ENCODE measurements at regions not wholly inside any gene's neighbourhood (a gene's known extent, or its start where the extent isn't known, plus 50 kb on each side); places are given as distances from the start of the nearest gene placed in this dataset.

DNA sequence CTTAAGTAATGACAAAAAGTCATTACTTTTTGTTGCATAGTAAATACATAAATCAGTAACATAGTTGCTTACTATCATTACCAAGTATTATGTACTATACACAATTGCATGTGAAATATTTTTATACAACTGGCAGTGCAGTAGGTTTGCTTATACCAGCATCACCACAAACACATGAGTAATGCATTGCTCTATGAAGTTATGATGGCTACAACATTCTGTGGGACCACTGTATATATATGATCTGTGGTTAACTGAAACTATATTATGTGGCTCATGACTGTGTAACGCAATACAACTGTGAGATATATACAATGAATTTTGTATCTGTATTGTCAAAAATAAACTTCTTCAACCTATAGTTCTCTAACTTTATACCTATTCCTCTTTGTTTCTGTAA lies 113.7 kb upstream of the RBMS3 start:
- H4K20me1 ChIP-seq (ENCODE audit: insufficient read depth) = no peaks in the 10 kb centered on the region
- H3K4me3 ChIP-seq (IDR thresholded peaks at IDR 0.05; ENCODE audit: insufficient read depth, low read depth, low read length) = no peak overlapping the region
- H3K4me2 ChIP-seq = no peak overlapping the region
- H2AFZ ChIP-seq (ENCODE audit: low read depth) = no peak overlapping the region
- no peaks in the 10 kb centered on the region for H3K27me3 ChIP-seq (ENCODE audit: insufficient read depth, low read depth)
- H3K27ac ChIP-seq = no peak overlapping the region
- H3K79me2 ChIP-seq (ENCODE audit: insufficient read depth, low read depth) = no peaks in the 10 kb centered on the region
- H3K4me1 ChIP-seq (ENCODE audit: low read depth, poor library complexity, severe bottlenecking) = no peaks in the 10 kb centered on the region
- TF ChIP-seq, protein P1, sequence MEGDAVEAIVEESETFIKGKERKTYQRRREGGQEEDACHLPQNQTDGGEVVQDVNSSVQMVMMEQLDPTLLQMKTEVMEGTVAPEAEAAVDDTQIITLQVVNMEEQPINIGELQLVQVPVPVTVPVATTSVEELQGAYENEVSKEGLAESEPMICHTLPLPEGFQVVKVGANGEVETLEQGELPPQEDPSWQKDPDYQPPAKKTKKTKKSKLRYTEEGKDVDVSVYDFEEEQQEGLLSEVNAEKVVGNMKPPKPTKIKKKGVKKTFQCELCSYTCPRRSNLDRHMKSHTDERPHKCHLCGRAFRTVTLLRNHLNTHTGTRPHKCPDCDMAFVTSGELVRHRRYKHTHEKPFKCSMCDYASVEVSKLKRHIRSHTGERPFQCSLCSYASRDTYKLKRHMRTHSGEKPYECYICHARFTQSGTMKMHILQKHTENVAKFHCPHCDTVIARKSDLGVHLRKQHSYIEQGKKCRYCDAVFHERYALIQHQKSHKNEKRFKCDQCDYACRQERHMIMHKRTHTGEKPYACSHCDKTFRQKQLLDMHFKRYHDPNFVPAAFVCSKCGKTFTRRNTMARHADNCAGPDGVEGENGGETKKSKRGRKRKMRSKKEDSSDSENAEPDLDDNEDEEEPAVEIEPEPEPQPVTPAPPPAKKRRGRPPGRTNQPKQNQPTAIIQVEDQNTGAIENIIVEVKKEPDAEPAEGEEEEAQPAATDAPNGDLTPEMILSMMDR (conservative IDR thresholded peaks at IDR 0.05; ENCODE audit: low read depth, low read length) = no peak
- H3K9ac ChIP-seq = no peak overlapping the region
- no peaks in the 10 kb centered on the region for H3K36me3 ChIP-seq (ENCODE audit: insufficient read depth)

DNA sequence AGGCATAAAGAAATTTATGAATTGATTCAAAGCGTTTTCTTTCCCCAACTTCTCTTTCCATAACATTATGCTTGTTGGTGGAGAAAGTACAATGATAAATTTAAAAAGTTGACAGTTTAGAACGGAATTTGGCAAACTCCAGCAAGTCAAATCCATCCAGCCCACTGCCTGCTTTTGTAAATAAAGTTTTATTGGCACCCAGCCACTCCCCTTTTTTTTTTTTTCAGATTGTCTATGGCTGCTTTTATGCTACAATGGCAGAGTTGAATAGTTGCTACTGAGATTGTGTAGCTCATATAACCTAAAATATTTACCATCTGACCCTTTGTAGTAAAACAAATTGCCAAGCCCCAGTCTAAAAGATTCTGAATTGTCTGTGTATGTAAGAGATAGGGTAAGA lies 112.8 kb upstream of the RBMS3 start:
- Histone ChIP-seq H3K9ac (no peak overlapping the region), H3K4me3 (IDR thresholded peaks at IDR 0.05; ENCODE audit: insufficient read depth, low read depth, low read length) (no peak overlapping the region), H3K4me1 (ENCODE audit: low read depth, poor library complexity, severe bottlenecking) (no peaks in the 10 kb centered on the region), H3K36me3 (ENCODE audit: insufficient read depth) (no peaks in the 10 kb centered on the region), H3K79me2 (ENCODE audit: insufficient read depth, low read depth) (no peaks in the 10 kb centered on the region), H4K20me1 (ENCODE audit: insufficient read depth) (no peaks in the 10 kb centered on the region), H2AFZ (ENCODE audit: low read depth) (no peak overlapping the region), H3K27ac (no peak overlapping the region), H3K4me2 (no peak overlapping the region), H3K27me3 (ENCODE audit: insufficient read depth, low read depth) (no peaks in the 10 kb centered on the region)
- TF ChIP-seq, protein P1 (conservative IDR thresholded peaks at IDR 0.05; ENCODE audit: low read depth, low read length) = no peak

DNA sequence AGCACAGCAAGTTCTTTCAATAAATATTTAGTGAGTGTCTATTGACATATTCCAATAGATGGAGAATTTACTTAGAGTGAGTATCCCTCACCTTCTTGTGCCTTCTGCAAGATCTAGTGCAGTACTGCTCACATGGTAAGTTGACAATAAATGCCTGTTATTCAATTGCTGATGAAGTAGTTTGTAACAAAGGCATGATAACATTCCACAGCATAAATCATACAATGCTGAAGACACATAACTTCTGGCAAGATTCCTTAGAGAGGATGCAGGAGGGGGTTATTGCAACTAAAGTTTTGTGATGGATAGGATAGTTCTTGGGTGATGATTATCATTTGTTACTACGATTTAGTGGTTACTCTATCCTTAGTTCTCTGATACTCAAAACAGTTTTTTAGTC lies 112.2 kb upstream of the RBMS3 start:
- Histone ChIP-seq H3K27ac (no peak overlapping the region), H4K20me1 (ENCODE audit: insufficient read depth) (no peaks in the 10 kb centered on the region), H3K27me3 (ENCODE audit: insufficient read depth, low read depth) (no peaks in the 10 kb centered on the region), H3K4me2 (no peak overlapping the region), H3K9ac (no peak overlapping the region), H3K4me1 (ENCODE audit: low read depth, poor library complexity, severe bottlenecking) (no peaks in the 10 kb centered on the region), H3K36me3 (ENCODE audit: insufficient read depth) (no peaks in the 10 kb centered on the region), H3K4me3 (IDR thresholded peaks at IDR 0.05; ENCODE audit: insufficient read depth, low read depth, low read length) (no peak overlapping the region), H2AFZ (ENCODE audit: low read depth) (no peak overlapping the region), H3K79me2 (ENCODE audit: insufficient read depth, low read depth) (no peaks in the 10 kb centered on the region)
- TF ChIP-seq, protein P1 (conservative IDR thresholded peaks at IDR 0.05; ENCODE audit: low read depth, low read length) = no peak

DNA sequence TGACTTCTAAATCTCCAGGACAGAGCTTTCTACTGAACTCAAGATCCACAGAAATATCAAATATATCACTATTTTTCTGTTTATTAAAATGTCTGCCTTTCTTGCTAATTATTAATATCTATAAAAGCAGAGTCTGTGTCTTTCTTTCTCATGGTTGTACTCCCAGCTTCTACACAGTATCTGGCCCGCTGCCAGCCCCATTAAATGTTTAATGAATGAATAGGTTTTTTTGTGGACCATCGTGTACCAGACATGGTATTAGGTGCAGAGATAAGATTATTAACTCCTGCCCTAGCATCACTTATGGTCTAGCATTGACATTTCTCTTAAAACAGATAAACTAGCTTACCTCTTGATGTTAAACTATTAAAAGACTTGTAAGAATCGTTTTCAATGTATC lies 111.4 kb upstream of the RBMS3 start:
- H3K4me2 ChIP-seq = no peak overlapping the region
- TF ChIP-seq, protein P1 (conservative IDR thresholded peaks at IDR 0.05; ENCODE audit: low read depth, low read length) = no peak
- no peak overlapping the region for H2AFZ ChIP-seq (ENCODE audit: low read depth)
- H3K27ac ChIP-seq = no peak overlapping the region
- H3K27me3 ChIP-seq (ENCODE audit: insufficient read depth, low read depth) = no peaks in the 10 kb centered on the region
- H3K79me2 ChIP-seq (ENCODE audit: insufficient read depth, low read depth) = no peaks in the 10 kb centered on the region
- H3K4me1 ChIP-seq (ENCODE audit: low read depth, poor library complexity, severe bottlenecking) = no peaks in the 10 kb centered on the region
- H3K4me3 ChIP-seq (IDR thresholded peaks at IDR 0.05; ENCODE audit: insufficient read depth, low read depth, low read length) = no peak overlapping the region
- no peak overlapping the region for H3K9ac ChIP-seq
- H4K20me1 ChIP-seq (ENCODE audit: insufficient read depth) = no peaks in the 10 kb centered on the region
- no peaks in the 10 kb centered on the region for H3K36me3 ChIP-seq (ENCODE audit: insufficient read depth)
